ENCODE measurements at regions not wholly inside any gene's neighbourhood (a gene's known extent, or its start where the extent isn't known, plus 50 kb on each side); places are given as distances from the start of the nearest gene placed in this dataset.
A peak's percentile ranks its signal among the peaks of the same experiment; 100 is the strongest.
"Not testable (repeated sequence)": the region's sequence is repeated elsewhere in the genome, so short reads cannot be mapped to it uniquely, and the experiment has no call there.

- H3K4me3 ChIP-seq = no peak overlapping the region
- 11 to 15% (median 11%) methylated on average over 15 of the region's 15 CpGs for WGBS, 5 donors
- H3K36me3 ChIP-seq = no peaks in the 10 kb centered on the region
- intact Hi-C loops (cut with DNase I; ENCODE audit: low total_unique reads) = no loop called here
- H3K4me1 ChIP-seq = no peaks in the 10 kb centered on the region
- TF ChIP-seq CTCF (IDR thresholded peaks at IDR 0.05 in 8 of 11, conservative IDR thresholded peaks at IDR 0.05 in 3 of 11) = peak; percentile 60 to 88 (median 78)
- no peak for TF ChIP-seq POLR2A (IDR thresholded peaks at IDR 0.05)
- peaks cover 0 to 10% (median 2%) of the 10 kb centered on the region in 8 donors for H3K9me3 ChIP-seq
- no peak overlapping the region for H3K27ac ChIP-seq
- peak; percentile 88 for DNase-seq
- peaks cover 0 to 7% (median 0%) of the 10 kb centered on the region in 7 donors for H3K27me3 ChIP-seq (replicated peaks in 1 of 7)
Measured at GRCh38 chr4:12633053-12633651, 851.0 kb downstream of the RAB28 start.

- Histone ChIP-seq H3K9me3 (no peaks in the 10 kb centered on the region), H3K27ac (no peak overlapping the region), H3K27me3 (replicated peaks in 1 of 7) (no peaks in the 10 kb centered on the region), H3K4me1 (no peaks in the 10 kb centered on the region), H3K4me3 (no peak overlapping the region), H3K36me3 (no peaks in the 10 kb centered on the region)
- WGBS, 5 donors = 82 to 94% (median 88%) methylated on average over 7 of the region's 7 CpGs
- intact Hi-C loops (cut with DNase I; ENCODE audit: low total_unique reads) = no loop called here
- no peak for TF ChIP-seq CTCF (IDR thresholded peaks at IDR 0.05 in 8 of 11, conservative IDR thresholded peaks at IDR 0.05 in 3 of 11)
- TF ChIP-seq POLR2AphosphoS5 (IDR thresholded peaks at IDR 0.05) = no peak
- no peak for TF ChIP-seq POLR2A (IDR thresholded peaks at IDR 0.05)
- DNase-seq = no peak
Measured at GRCh38 chr4:12615822-12616221, 868.3 kb downstream of the RAB28 start.

GRCh38 chr4:12612876-12613275 is 871.3 kb downstream of the RAB28 start:
- TF ChIP-seq POLR2AphosphoS5 (IDR thresholded peaks at IDR 0.05) = no peak
- no peak for TF ChIP-seq POLR2A (IDR thresholded peaks at IDR 0.05)
- TF ChIP-seq CTCF (IDR thresholded peaks at IDR 0.05 in 8 of 11, conservative IDR thresholded peaks at IDR 0.05 in 3 of 11) = no peak
- no peaks in the 10 kb centered on the region for H3K4me1 ChIP-seq
- H3K27ac ChIP-seq = no peak overlapping the region
- WGBS, 5 donors = 68 to 83% (median 78%) methylated on average over 4 of the region's 4 CpGs
- H3K27me3 ChIP-seq (replicated peaks in 1 of 7) = no peaks in the 10 kb centered on the region
- H3K9me3 ChIP-seq = no peaks in the 10 kb centered on the region
- intact Hi-C loops (cut with DNase I; ENCODE audit: low total_unique reads) = no loop called here
- no peaks in the 10 kb centered on the region for H3K36me3 ChIP-seq
- DNase-seq = no peak
- H3K4me3 ChIP-seq = no peak overlapping the region

GRCh38 chr4:12609212-12609875 is 874.8 kb downstream of the RAB28 start:
- H3K27me3 ChIP-seq (replicated peaks in 1 of 7); H3K36me3 ChIP-seq; H3K4me3 ChIP-seq; H3K4me1 ChIP-seq; H3K27ac ChIP-seq; intact Hi-C loops (cut with DNase I; ENCODE audit: low total_unique reads); H3K9me3 ChIP-seq: not testable (repeated sequence)
- 93 to 94% (median 93%) methylated on average over 29 to 33 of the region's 33 CpGs for WGBS, 5 donors
- peak; percentile 62 for DNase-seq
